ENCODE measurements at regions not wholly inside any gene's neighbourhood (a gene's known extent, or its start where the extent isn't known, plus 50 kb on each side); places are given as distances from the start of the nearest gene placed in this dataset.

DNA sequence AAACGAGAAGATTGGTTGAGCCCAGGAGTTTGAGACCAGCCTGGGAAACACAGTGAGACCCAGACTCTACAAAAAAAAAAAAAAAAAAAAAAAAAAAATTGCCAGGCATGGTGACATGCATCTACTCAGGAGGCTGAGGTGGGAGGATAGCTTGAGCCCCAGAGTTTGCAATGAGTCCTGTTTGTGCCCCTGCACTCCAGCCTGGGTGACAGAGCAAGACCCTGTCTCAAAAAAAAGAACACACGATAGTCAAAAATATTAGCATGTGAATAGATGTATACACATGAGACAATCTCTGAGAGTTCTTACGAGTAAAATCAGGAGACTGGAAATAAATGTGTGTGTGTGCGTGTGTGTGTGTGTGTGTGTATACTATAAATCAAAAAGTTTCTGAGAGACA is 966.3 kb downstream of the FSTL5 start:
- Histone ChIP-seq H4K20me1 (replicated peaks; ENCODE audit: control insufficient read depth, extremely low read depth, insufficient read depth, low read length) (no peaks in the 10 kb centered on the region), H3K79me2 (ENCODE audit: control insufficient read depth, insufficient read depth, low read length) (no peaks in the 10 kb centered on the region), H3K4me2 (ENCODE audit: insufficient read depth, low read length) (no peak overlapping the region), H3K4me3 (replicated peaks in 1 of 3; ENCODE audit: insufficient read depth in 1 of 3, low read depth in 1 of 3, low read length in 3 of 3) (no peak overlapping the region), H3K27ac (ENCODE audit: insufficient read depth, low read depth, low read length) (no peak overlapping the region), H3K27me3 (ENCODE audit: control insufficient read depth in 2 of 2, insufficient read depth in 2 of 2, low read length in 2 of 2) (no peaks in the 10 kb centered on the region), H2AFZ (ENCODE audit: low read depth, low read length) (no peak overlapping the region), H3K9me1 (replicated peaks; ENCODE audit: control insufficient read depth, extremely low read depth, insufficient read depth, low read length) (no peaks in the 10 kb centered on the region), H3K9me3 (replicated peaks; ENCODE audit: control insufficient read depth, insufficient read depth, low read length) (no peaks in the 10 kb centered on the region), H3K4me1 (ENCODE audit: control insufficient read depth, extremely low read depth, insufficient read depth, low read length) (no peaks in the 10 kb centered on the region), H3K9ac (replicated peaks; ENCODE audit: extremely low read depth, insufficient read depth, low read length) (no peak overlapping the region), H3K36me3 (ENCODE audit: control insufficient read depth in 2 of 2, extremely low read depth in 1 of 2, insufficient read depth in 2 of 2, low read length in 2 of 2) (no peaks in the 10 kb centered on the region)
- dilution Hi-C loops (cut with MboI; ENCODE audit: extremely low pct_ligation_motif_present, low sequenced_read_pairs), result no loop called here
- CTCF ChIA-PET, result no interaction called here
- DNase-seq (ENCODE audit: low read depth, low spot score) (no peak), FAIRE-seq (no peak)
- no peak for TF ChIP-seq FOS (IDR thresholded peaks at IDR 0.05; ENCODE audit: borderline replicate concordance, insufficient read depth, low read length)
- no peak for TF ChIP-seq POLR2A (IDR thresholded peaks at IDR 0.05; ENCODE audit: low read depth, low read length)
- no peak for TF ChIP-seq JUN (IDR thresholded peaks at IDR 0.05; ENCODE audit: borderline replicate concordance, insufficient read depth, insufficient read length, low read depth)
- TF ChIP-seq, protein P1, sequence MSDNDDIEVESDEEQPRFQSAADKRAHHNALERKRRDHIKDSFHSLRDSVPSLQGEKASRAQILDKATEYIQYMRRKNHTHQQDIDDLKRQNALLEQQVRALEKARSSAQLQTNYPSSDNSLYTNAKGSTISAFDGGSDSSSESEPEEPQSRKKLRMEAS (IDR thresholded peaks at IDR 0.05; ENCODE audit: insufficient read depth, insufficient read length), result no peak
- TF ChIP-seq EZH2 (IDR thresholded peaks at IDR 0.05; ENCODE audit: borderline replicate concordance, low read depth, low read length, severe bottlenecking), result no peak
- no peak for TF ChIP-seq GATA2 (IDR thresholded peaks at IDR 0.05; ENCODE audit: insufficient read depth, insufficient read length, low read depth, low read length)
- TF ChIP-seq, protein P2, sequence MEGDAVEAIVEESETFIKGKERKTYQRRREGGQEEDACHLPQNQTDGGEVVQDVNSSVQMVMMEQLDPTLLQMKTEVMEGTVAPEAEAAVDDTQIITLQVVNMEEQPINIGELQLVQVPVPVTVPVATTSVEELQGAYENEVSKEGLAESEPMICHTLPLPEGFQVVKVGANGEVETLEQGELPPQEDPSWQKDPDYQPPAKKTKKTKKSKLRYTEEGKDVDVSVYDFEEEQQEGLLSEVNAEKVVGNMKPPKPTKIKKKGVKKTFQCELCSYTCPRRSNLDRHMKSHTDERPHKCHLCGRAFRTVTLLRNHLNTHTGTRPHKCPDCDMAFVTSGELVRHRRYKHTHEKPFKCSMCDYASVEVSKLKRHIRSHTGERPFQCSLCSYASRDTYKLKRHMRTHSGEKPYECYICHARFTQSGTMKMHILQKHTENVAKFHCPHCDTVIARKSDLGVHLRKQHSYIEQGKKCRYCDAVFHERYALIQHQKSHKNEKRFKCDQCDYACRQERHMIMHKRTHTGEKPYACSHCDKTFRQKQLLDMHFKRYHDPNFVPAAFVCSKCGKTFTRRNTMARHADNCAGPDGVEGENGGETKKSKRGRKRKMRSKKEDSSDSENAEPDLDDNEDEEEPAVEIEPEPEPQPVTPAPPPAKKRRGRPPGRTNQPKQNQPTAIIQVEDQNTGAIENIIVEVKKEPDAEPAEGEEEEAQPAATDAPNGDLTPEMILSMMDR (IDR thresholded peaks at IDR 0.05; ENCODE audit: extremely low read depth in 1 of 2, insufficient read depth in 1 of 2, low read depth in 1 of 2, low read length in 2 of 2), result no peak
- no TSS peak for BruUV-seq (replicated peaks)
- POLR2A ChIA-PET, result no interaction called here
- intact Hi-C loops (cut with micrococcal nuclease), result no loop called here

All from endothelial cell of umbilical vein (primary cell).